ENCODE measurements at regions not wholly inside any gene's neighbourhood (a gene's known extent, or its start where the extent isn't known, plus 50 kb on each side); places are given as distances from the start of the nearest gene placed in this dataset.

- no peaks in the 10 kb centered on the region for H3K36me3 ChIP-seq (ENCODE audit: insufficient read depth, low read length)
- peaks cover 28% of the 10 kb centered on the region for H3K4me1 ChIP-seq (ENCODE audit: insufficient read depth, low read length)
- no peaks in the 10 kb centered on the region for H3K9me3 ChIP-seq (ENCODE audit: control insufficient read depth, insufficient read depth, low read length)
- no peak overlapping the region for H3K9ac ChIP-seq (ENCODE audit: low read depth, low read length)
These were observed 266.1 kb upstream of the SIX2 start for GRCh38 chr2:45275242-45275805.

DNA sequence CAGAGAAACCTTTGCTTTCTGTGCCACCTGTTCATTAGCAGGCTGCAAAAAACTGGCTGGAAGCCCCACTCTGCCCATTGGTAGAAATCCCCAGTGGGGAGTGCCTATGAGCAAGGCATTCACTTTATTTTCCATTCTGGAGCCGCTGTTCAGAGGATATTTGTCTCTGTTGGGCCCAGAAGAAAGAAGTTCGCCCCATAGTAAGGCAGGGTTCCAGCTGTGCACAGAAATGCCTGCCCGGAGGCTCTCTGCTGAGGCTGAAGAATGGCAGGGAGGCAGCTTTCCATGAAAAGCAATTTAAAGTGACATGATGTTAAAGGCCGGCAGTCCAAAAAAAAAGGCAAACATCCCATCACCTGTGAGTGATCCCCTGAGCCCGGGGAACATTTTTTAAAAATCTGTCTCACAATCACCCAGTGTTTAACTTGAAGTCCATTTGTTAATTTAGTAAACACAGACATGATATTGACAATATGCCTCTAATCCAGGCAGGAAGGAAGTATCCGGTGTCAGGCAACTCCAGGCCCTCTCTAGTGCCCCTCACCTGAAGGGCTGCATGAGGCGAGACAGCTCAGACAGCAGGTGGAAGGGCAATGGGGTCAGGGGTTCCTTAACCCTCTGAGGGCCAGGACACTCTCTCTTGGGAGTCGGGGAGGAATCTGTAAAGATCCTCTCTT lies 265.1 kb upstream of the SIX2 start:
- Histone ChIP-seq H3K9ac (ENCODE audit: low read depth, low read length) (no peak overlapping the region), H3K36me3 (ENCODE audit: insufficient read depth, low read length) (no peaks in the 10 kb centered on the region), H3K4me1 (ENCODE audit: insufficient read depth, low read length) (peaks cover 28% of the 10 kb centered on the region), H3K9me3 (ENCODE audit: control insufficient read depth, insufficient read depth, low read length) (no peaks in the 10 kb centered on the region)

GRCh38 chr2:45273412-45274249 lies 264.4 kb upstream of the SIX2 start:
- peaks cover 28% of the 10 kb centered on the region for H3K4me1 ChIP-seq (ENCODE audit: insufficient read depth, low read length)
- H3K9me3 ChIP-seq (ENCODE audit: control insufficient read depth, insufficient read depth, low read length) = no peaks in the 10 kb centered on the region
- no peak overlapping the region for H3K9ac ChIP-seq (ENCODE audit: low read depth, low read length)
- no peaks in the 10 kb centered on the region for H3K36me3 ChIP-seq (ENCODE audit: insufficient read depth, low read length)

DNA sequence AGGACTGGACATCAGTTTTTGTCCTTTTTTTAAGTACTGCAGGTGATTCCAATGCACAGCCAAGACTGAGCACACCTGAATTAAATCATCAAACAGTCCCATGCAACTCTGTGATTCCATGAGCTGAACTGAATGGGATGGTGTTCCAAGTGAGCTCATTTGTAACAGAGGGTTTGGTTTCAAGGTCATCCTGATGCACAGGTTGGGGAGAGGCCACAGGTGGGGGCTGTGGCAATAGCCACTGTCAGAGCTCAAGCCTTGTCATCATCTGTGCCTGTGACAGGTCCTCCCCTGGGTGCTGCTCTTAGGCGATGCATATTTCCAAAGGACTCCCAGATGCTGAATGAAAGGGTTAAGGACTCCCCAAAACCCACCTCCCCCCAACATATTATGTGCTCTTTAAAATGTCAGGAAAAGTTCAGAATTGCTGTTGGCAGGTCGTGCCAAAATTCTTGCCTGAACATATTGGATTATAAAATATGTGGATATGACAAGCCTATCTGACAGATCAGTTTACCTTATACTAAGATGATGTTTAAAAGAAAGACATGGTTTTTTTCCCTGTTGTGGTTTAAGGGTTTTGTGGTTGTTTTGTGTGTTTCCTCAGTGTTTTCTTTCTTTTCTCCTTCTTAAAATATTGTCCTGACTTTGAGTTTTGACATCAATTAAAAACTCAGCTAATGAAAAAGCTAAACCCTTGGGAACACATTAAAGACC lies 263.5 kb upstream of the SIX2 start:
- Histone ChIP-seq H3K4me1 (ENCODE audit: insufficient read depth, low read length) (peaks cover 28% of the 10 kb centered on the region), H3K9ac (ENCODE audit: low read depth, low read length) (no peak overlapping the region)

GRCh38 chr2:45269149-45269793 lies 260.0 kb upstream of the SIX2 start:
- 0 out of 2 replicates have a peak, but pooled peaks cover 10% of the 10 kb centered on the region for H3K4me1 ChIP-seq (ENCODE audit: insufficient read depth, low read length)
- no peaks in the 10 kb centered on the region for H3K9me3 ChIP-seq (ENCODE audit: control insufficient read depth, insufficient read depth, low read length)
- H3K9ac ChIP-seq (ENCODE audit: low read depth, low read length) = no peak overlapping the region
- H3K36me3 ChIP-seq (ENCODE audit: insufficient read depth, low read length) = no peaks in the 10 kb centered on the region

More for the DNA sequence above, 263.5 kb upstream of the SIX2 start:
- Histone ChIP-seq H3K9me3 (ENCODE audit: control insufficient read depth, insufficient read depth, low read length) (no peaks in the 10 kb centered on the region), H3K36me3 (ENCODE audit: insufficient read depth, low read length) (no peaks in the 10 kb centered on the region)

- Histone ChIP-seq H3K9me3 (ENCODE audit: control insufficient read depth, insufficient read depth, low read length) (no peaks in the 10 kb centered on the region), H3K36me3 (ENCODE audit: insufficient read depth, low read length) (no peaks in the 10 kb centered on the region), H3K4me1 (ENCODE audit: insufficient read depth, low read length) (0 out of 2 replicates have a peak, but pooled peaks cover 3% of the 10 kb centered on the region), H3K9ac (ENCODE audit: low read depth, low read length) (no peak overlapping the region)
These were observed 259.4 kb upstream of the SIX2 start for GRCh38 chr2:45268631-45269030.

GRCh38 chr2:45267062-45267792 lies 258.0 kb upstream of the SIX2 start:
- H3K4me1 ChIP-seq (ENCODE audit: insufficient read depth, low read length) = no peaks in the 10 kb centered on the region
- no peaks in the 10 kb centered on the region; the same call in 1 of the 2 replicates for H3K9me3 ChIP-seq (ENCODE audit: control insufficient read depth, insufficient read depth, low read length)
- H3K36me3 ChIP-seq (ENCODE audit: insufficient read depth, low read length) = no peaks in the 10 kb centered on the region
- no peak overlapping the region for H3K9ac ChIP-seq (ENCODE audit: low read depth, low read length)

DNA sequence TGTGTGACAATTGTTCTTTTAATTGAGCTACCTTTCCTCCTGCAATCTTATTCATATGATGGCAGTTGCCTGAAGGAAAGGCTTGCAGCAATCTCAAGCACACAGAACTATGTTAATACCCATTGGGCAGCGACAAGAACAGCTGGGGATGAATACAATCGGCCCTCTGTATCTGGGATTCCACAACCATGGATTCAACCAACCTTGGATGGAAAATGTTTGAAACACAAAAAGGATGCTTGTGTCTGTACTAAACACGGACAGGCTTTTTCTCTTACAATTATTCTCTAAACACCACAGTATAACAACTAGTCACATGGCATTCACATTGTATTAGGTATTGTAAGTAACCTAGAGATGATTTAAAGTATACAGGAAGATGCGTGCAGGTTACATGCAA lies 256.1 kb upstream of the SIX2 start:
- Histone ChIP-seq H3K36me3 (ENCODE audit: insufficient read depth, low read length) (no peaks in the 10 kb centered on the region), H3K4me1 (ENCODE audit: insufficient read depth, low read length) (0 out of 2 replicates have a peak, but pooled peaks cover under 1% of the 10 kb centered on the region), H3K9me3 (ENCODE audit: control insufficient read depth, insufficient read depth, low read length) (no peaks in the 10 kb centered on the region; the same call in 1 of the 2 replicates), H3K9ac (ENCODE audit: low read depth, low read length) (no peak overlapping the region)

GRCh38 chr2:45264227-45265225 lies 255.3 kb upstream of the SIX2 start:
- Histone ChIP-seq H3K9me3 (ENCODE audit: control insufficient read depth, insufficient read depth, low read length) (no peaks in the 10 kb centered on the region; the same call in 1 of the 2 replicates), H3K4me1 (ENCODE audit: insufficient read depth, low read length) (peaks cover 9% of the 10 kb centered on the region; the same call in 1 of the 2 replicates), H3K9ac (ENCODE audit: low read depth, low read length) (no peak overlapping the region), H3K36me3 (ENCODE audit: insufficient read depth, low read length) (no peaks in the 10 kb centered on the region)

- Histone ChIP-seq H3K4me1 (ENCODE audit: insufficient read depth, low read length) (peaks cover 20% of the 10 kb centered on the region), H3K36me3 (ENCODE audit: insufficient read depth, low read length) (no peaks in the 10 kb centered on the region), H3K9ac (ENCODE audit: low read depth, low read length) (no peak overlapping the region), H3K9me3 (ENCODE audit: control insufficient read depth, insufficient read depth, low read length) (no peaks in the 10 kb centered on the region; the same call in 1 of the 2 replicates)
These were observed 253.9 kb upstream of the SIX2 start for GRCh38 chr2:45263147-45263546.

- H3K9me3 ChIP-seq (ENCODE audit: control insufficient read depth, insufficient read depth, low read length) = no peaks in the 10 kb centered on the region; the same call in 1 of the 2 replicates
- no peak overlapping the region for H3K9ac ChIP-seq (ENCODE audit: low read depth, low read length)
- H3K36me3 ChIP-seq (ENCODE audit: insufficient read depth, low read length) = no peaks in the 10 kb centered on the region
- H3K4me1 ChIP-seq (ENCODE audit: insufficient read depth, low read length) = peaks cover 32% of the 10 kb centered on the region
These were observed 252.5 kb upstream of the SIX2 start for GRCh38 chr2:45261746-45262145.

DNA sequence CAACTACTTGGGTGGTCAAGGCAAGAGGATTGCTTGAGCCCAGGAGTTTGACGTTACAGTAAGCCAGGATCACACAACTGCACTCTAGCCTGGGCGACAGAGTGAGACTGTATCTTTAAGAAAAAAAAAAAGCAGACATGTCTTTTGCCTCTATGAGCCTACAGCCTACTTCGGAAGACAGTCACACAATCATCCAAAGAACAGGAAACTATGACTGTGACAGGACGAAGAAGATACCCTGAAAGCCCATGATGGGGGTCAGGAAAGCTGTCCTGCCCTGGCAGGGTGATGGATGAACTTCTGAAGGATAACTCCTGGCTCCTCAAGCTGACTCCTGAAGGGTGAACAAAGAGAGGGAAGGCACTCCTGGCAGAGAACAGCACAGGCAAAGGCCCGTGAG lies 251.7 kb upstream of the SIX2 start:
- H3K9ac ChIP-seq (ENCODE audit: low read depth, low read length) = no peak overlapping the region
- H3K4me1 ChIP-seq (ENCODE audit: insufficient read depth, low read length) = peaks cover 37% of the 10 kb centered on the region

More for the DNA sequence above, 251.7 kb upstream of the SIX2 start:
- Histone ChIP-seq H3K9me3 (ENCODE audit: control insufficient read depth, insufficient read depth, low read length) (no peaks in the 10 kb centered on the region; the same call in 1 of the 2 replicates), H3K36me3 (ENCODE audit: insufficient read depth, low read length) (no peaks in the 10 kb centered on the region)
